ENCODE measurements at regions not wholly inside any gene's neighbourhood (a gene's known extent, or its start where the extent isn't known, plus 50 kb on each side); places are given as distances from the start of the nearest gene placed in this dataset.

GRCh38 chr3:98990657-98991056 is 89.2 kb upstream of the DCBLD2 start:
- TF ChIP-seq POLR2A (IDR thresholded peaks at IDR 0.05): no peak
- TF ChIP-seq, protein P1, sequence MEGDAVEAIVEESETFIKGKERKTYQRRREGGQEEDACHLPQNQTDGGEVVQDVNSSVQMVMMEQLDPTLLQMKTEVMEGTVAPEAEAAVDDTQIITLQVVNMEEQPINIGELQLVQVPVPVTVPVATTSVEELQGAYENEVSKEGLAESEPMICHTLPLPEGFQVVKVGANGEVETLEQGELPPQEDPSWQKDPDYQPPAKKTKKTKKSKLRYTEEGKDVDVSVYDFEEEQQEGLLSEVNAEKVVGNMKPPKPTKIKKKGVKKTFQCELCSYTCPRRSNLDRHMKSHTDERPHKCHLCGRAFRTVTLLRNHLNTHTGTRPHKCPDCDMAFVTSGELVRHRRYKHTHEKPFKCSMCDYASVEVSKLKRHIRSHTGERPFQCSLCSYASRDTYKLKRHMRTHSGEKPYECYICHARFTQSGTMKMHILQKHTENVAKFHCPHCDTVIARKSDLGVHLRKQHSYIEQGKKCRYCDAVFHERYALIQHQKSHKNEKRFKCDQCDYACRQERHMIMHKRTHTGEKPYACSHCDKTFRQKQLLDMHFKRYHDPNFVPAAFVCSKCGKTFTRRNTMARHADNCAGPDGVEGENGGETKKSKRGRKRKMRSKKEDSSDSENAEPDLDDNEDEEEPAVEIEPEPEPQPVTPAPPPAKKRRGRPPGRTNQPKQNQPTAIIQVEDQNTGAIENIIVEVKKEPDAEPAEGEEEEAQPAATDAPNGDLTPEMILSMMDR (IDR thresholded peaks at IDR 0.05): no peak

Data from Peyer's patch (tissue), 4 donors.